ENCODE measurements at regions not wholly inside any gene's neighbourhood (a gene's known extent, or its start where the extent isn't known, plus 50 kb on each side); places are given as distances from the start of the nearest gene placed in this dataset.

- DNase-seq (ENCODE audit: low spot score in 2 of 2) (no peak), FAIRE-seq (no peak)
Observed at GRCh38 chr7:33841031-33841430, 64.3 kb upstream of the BMPER start.

GRCh38 chr7:33841705-33842129 lies 63.6 kb upstream of the BMPER start:
- DNase-seq (ENCODE audit: low spot score in 2 of 2) (no peak), FAIRE-seq (no peak)

- DNase-seq (ENCODE audit: low spot score in 2 of 2) (no peak), FAIRE-seq (no peak)
Observed at GRCh38 chr7:33842150-33842549, 63.2 kb upstream of the BMPER start.

- FAIRE-seq (no peak), DNase-seq (ENCODE audit: low spot score in 2 of 2) (no peak)
Observed at GRCh38 chr7:33845991-33846509, 59.3 kb upstream of the BMPER start.

GRCh38 chr7:33849004-33849403 lies 56.3 kb upstream of the BMPER start:
- no peak for FAIRE-seq
- no peak for DNase-seq (ENCODE audit: low spot score in 2 of 2)

- no peak for DNase-seq (ENCODE audit: low spot score in 2 of 2)
- no peak for FAIRE-seq
Observed at GRCh38 chr7:33849971-33850559, 55.3 kb upstream of the BMPER start.

GRCh38 chr7:33850768-33851167 lies 54.6 kb upstream of the BMPER start:
- DNase-seq (ENCODE audit: low spot score in 2 of 2) (no peak), FAIRE-seq (no peak)

- FAIRE-seq, result no peak
- no peak for DNase-seq (ENCODE audit: low spot score in 2 of 2)
Observed at GRCh38 chr7:33852838-33853237, 52.5 kb upstream of the BMPER start.

- no peak for FAIRE-seq
- DNase-seq (ENCODE audit: low spot score in 2 of 2), result no peak
Observed at GRCh38 chr7:33853361-33854062, 51.8 kb upstream of the BMPER start.

GRCh38 chr7:33854178-33854577 lies 51.2 kb upstream of the BMPER start:
- FAIRE-seq, result no peak
- DNase-seq (ENCODE audit: low spot score in 2 of 2), result no peak

GRCh38 chr7:33854801-33855350 lies 50.5 kb upstream of the BMPER start:
- FAIRE-seq (no peak), DNase-seq (ENCODE audit: low spot score in 2 of 2) (no peak)

Measured in frontal cortex (tissue), 3 donors.